Endothelial cell of umbilical vein (primary cell): ENCODE measurements at regions not wholly inside any gene's neighbourhood (a gene's known extent, or its start where the extent isn't known, plus 50 kb on each side); places are given as distances from the start of the nearest gene placed in this dataset.

Experiments
- BruUV-seq: library from RNA; stranded (reverse); fragments of 400-500 nt; replicated peaks from 2 replicates; lab custom pipeline; 2021; lab: Mats Ljungman, UMichigan
- CTCF ChIA-PET: fragments of 300-600, 350-600 bp; sonication (Branson Sonifier 250); formaldehyde crosslinking; loops from one replicate; lab custom pipeline; 2021; ENCODE audit warnings: antibody characterized with exemption, inconsistent platforms; lab: Charles Lee
- POLR2A ChIA-PET: fragments of 300-600, 350-600 bp; sonication (Branson Sonifier 250); formaldehyde crosslinking; loops from one replicate; lab custom pipeline; 2021; ENCODE audit warnings: antibody characterized with exemption, inconsistent platforms; lab: Charles Lee
- DNase-seq: peaks from one replicate; pipeline ENCODE4 v3.0.0-alpha.2; 2011; ENCODE audit warnings: low read depth, low spot score
- FAIRE-seq: peaks from 2 replicates; lab custom pipeline; 2011; peaks lifted over from hg19 to GRCh38; lab: Jason Lieb, UNC
- H2AFZ ChIP-seq: 2 replicates; pipeline ENCODE4 v1.6.0; 2012; ENCODE audit warnings: low read depth, low read length, control low read depth, inconsistent platforms
- H3K27ac ChIP-seq: 2 replicates; pipeline ENCODE4 v1.5.1; 2011; ENCODE audit warnings: low read depth, mild to moderate bottlenecking, control low read depth, low read length, moderate library complexity; ENCODE audit not compliant: insufficient read depth
- H3K27me3 ChIP-seq, 2 experiments: 2 replicates each; pipeline versions ENCODE4 v1.6.0 to v1.6.1; 2011; ENCODE audit warnings: low read length in 2 of 2, mixed read lengths in 1 of 2; ENCODE audit not compliant: control insufficient read depth in 2 of 2, insufficient read depth in 2 of 2
- H3K36me3 ChIP-seq, 2 experiments: 2 replicates in 1 of 2; 3 replicates in 1 of 2; pipeline ENCODE4 v1.5.1; 2011; ENCODE audit warnings: low read length in 2 of 2, mild to moderate bottlenecking in 1 of 2, moderate library complexity in 1 of 2; ENCODE audit not compliant: control insufficient read depth in 2 of 2, insufficient read depth in 2 of 2; ENCODE audit errors: extremely low read depth in 1 of 2
- H3K4me1 ChIP-seq: 3 replicates; pipeline ENCODE4 v1.5.1; 2011; ENCODE audit warnings: mild to moderate bottlenecking, low read length; ENCODE audit not compliant: control insufficient read depth, insufficient read depth; ENCODE audit errors: extremely low read depth
- H3K4me2 ChIP-seq: 2 replicates; pipeline ENCODE4 v1.6.1; 2011; ENCODE audit warnings: low read length, control low read depth, mixed read lengths; ENCODE audit not compliant: insufficient read depth
- H3K4me3 ChIP-seq, 3 experiments: fragments of 200-600 bp in 1 of 3; sonication (generic), shearing (Covaris generic) in 1 of 3; replicated peaks in 1 of 3; 2 replicates each; pipeline ENCODE4 v1.5.1; 2011 to 2016; ENCODE audit warnings: control low read depth in 3 of 3, low read length in 3 of 3, mild to moderate bottlenecking in 2 of 3, inconsistent platforms in 1 of 3, low read depth in 1 of 3, moderate library complexity in 1 of 3; ENCODE audit not compliant: insufficient read depth in 1 of 3
- H3K79me2 ChIP-seq: 2 replicates; pipeline ENCODE4 v1.6.0; 2012; ENCODE audit warnings: low read length, inconsistent platforms; ENCODE audit not compliant: control insufficient read depth, insufficient read depth
- H3K9ac ChIP-seq: replicated peaks from 2 replicates; pipeline ENCODE3; 2011; ENCODE audit warnings: low read length, control low read depth; ENCODE audit not compliant: insufficient read depth; ENCODE audit errors: extremely low read depth
- H3K9me1 ChIP-seq: replicated peaks from 3 replicates; pipeline ENCODE4 v1.6.0; 2011; ENCODE audit warnings: mild to moderate bottlenecking, low read length; ENCODE audit not compliant: control insufficient read depth, insufficient read depth; ENCODE audit errors: extremely low read depth
- H3K9me3 ChIP-seq: replicated peaks from 2 replicates; pipeline ENCODE4 v1.5.1; 2012; ENCODE audit warnings: low read length, inconsistent platforms; ENCODE audit not compliant: control insufficient read depth, insufficient read depth
- H4K20me1 ChIP-seq: replicated peaks from 2 replicates; pipeline ENCODE3; 2011; ENCODE audit warnings: mild to moderate bottlenecking, low read length; ENCODE audit not compliant: control insufficient read depth, insufficient read depth; ENCODE audit errors: extremely low read depth
- CTCF ChIP-seq, 2 donors: IDR thresholded peaks; 1 replicate in 1 of 2; 2 replicates in 1 of 2; pipeline ENCODE4 v1.5.1; 2011; ENCODE audit warnings: low read length in 2 of 2, mild to moderate bottlenecking in 2 of 2, moderate library complexity in 2 of 2, control low read depth in 1 of 2, inconsistent platforms in 1 of 2, low read depth in 1 of 2; ENCODE audit not compliant: insufficient read depth in 1 of 2; ENCODE audit errors: extremely low read depth in 1 of 2
- EZH2 ChIP-seq: IDR thresholded peaks from 2 replicates; pipeline ENCODE4 v1.6.1; 2012; ENCODE audit warnings: borderline replicate concordance, low read depth, mild to moderate bottlenecking, moderate library complexity, low read length, inconsistent platforms; ENCODE audit not compliant: severe bottlenecking
- FOS ChIP-seq: IDR thresholded peaks from 2 replicates; pipeline ENCODE4 v1.6.1; 2011; ENCODE audit warnings: mild to moderate bottlenecking, low read length, moderate library complexity, borderline replicate concordance; ENCODE audit not compliant: insufficient read depth
- GATA2 ChIP-seq: IDR thresholded peaks from 2 replicates; pipeline ENCODE4 v1.7.0; 2011; ENCODE audit warnings: low read depth, mild to moderate bottlenecking, moderate library complexity, mixed read lengths, low read length; ENCODE audit not compliant: insufficient read length, insufficient read depth
- JUN ChIP-seq: IDR thresholded peaks from 2 replicates; pipeline ENCODE4 v1.6.1; 2011; ENCODE audit warnings: borderline replicate concordance, low read depth; ENCODE audit not compliant: insufficient read length, insufficient read depth
- MAX ChIP-seq: IDR thresholded peaks from 2 replicates; pipeline ENCODE4 v1.6.1; 2011; ENCODE audit not compliant: insufficient read depth, insufficient read length
- MYC ChIP-seq: IDR thresholded peaks from one replicate; pipeline ENCODE4 v1.6.1; 2011; ENCODE audit warnings: mild to moderate bottlenecking, low read depth, low read length
- POLR2A ChIP-seq: IDR thresholded peaks from 2 replicates; pipeline ENCODE4 v1.6.1; 2012; ENCODE audit warnings: low read depth, mild to moderate bottlenecking, control low read depth, low read length
- POLR2AphosphoS5 ChIP-seq: IDR thresholded peaks from 2 replicates; pipeline ENCODE4 v1.6.1; 2012; ENCODE audit warnings: low read depth, mild to moderate bottlenecking, control low read depth, low read length, moderate library complexity; ENCODE audit not compliant: insufficient read depth
- dilution Hi-C: fragments of 300-500 bp; cut with MboI; formaldehyde crosslinking; loops from one replicate; pipeline ENCODE4 v1.15.0; 2019; ENCODE audit warnings: low sequenced_read_pairs; ENCODE audit not compliant: extremely low pct_ligation_motif_present
- intact Hi-C: fragments of 100-400 bp; cut with micrococcal nuclease; formaldehyde crosslinking; loops from one replicate; pipeline ENCODE4 v1.10.0; 2022

GRCh38 chr5:115396688-115397087, 100.2 kb upstream of the CCDC112 start:
- H3K4me1 ChIP-seq, result no peaks in the 10 kb centered on the region
- CTCF ChIA-PET, result no interaction called here
- H3K9ac ChIP-seq, result no peak overlapping the region
- no peak overlapping the region for H2AFZ ChIP-seq
- dilution Hi-C loops (no loop called here), intact Hi-C loops (no loop called here)
- H3K9me3 ChIP-seq, result no peaks in the 10 kb centered on the region
- H3K4me3 ChIP-seq, result no peak overlapping the region
- H4K20me1 ChIP-seq, result no peaks in the 10 kb centered on the region
- FAIRE-seq (peak; percentile 42), DNase-seq (no peak)
- H3K27ac ChIP-seq, result no peak overlapping the region
- no peak overlapping the region for H3K4me2 ChIP-seq
- no TSS peak for BruUV-seq
- no peaks in the 10 kb centered on the region for H3K9me1 ChIP-seq
- POLR2A ChIA-PET, result no interaction called here
- no peaks in the 10 kb centered on the region for H3K79me2 ChIP-seq
- no peaks in the 10 kb centered on the region for H3K36me3 ChIP-seq
- TF ChIP-seq MYC, result no peak
- TF ChIP-seq MAX, result no peak
- H3K27me3 ChIP-seq, result no peaks in the 10 kb centered on the region

- no peak for DNase-seq
- H3K9me1 ChIP-seq, result no peaks in the 10 kb centered on the region
- ChIA-PET CTCF (no interaction called here), POLR2A (no interaction called here)
- H3K9ac ChIP-seq, result no peak overlapping the region
- H2AFZ ChIP-seq, result no peak overlapping the region
- H4K20me1 ChIP-seq, result no peaks in the 10 kb centered on the region
- no peak overlapping the region for H3K27ac ChIP-seq
- H3K27me3 ChIP-seq, result no peaks in the 10 kb centered on the region
- H3K4me2 ChIP-seq, result no peak overlapping the region
- TF ChIP-seq MAX (no peak), POLR2A (no peak), POLR2AphosphoS5 (no peak), MYC (no peak), CTCF (IDR thresholded peaks at IDR 0.05; ENCODE audit: extremely low read depth in 1 of 2, insufficient read depth in 1 of 2, low read depth in 1 of 2, low read length in 2 of 2) (no peak), GATA2 (no peak), FOS (no peak), EZH2 (no peak), JUN (no peak)
- FAIRE-seq, result no peak
- no peaks in the 10 kb centered on the region for H3K9me3 ChIP-seq
- no TSS peak for BruUV-seq
- no peaks in the 10 kb centered on the region for H3K79me2 ChIP-seq
- dilution Hi-C loops, result no loop called here
- no peaks in the 10 kb centered on the region for H3K4me1 ChIP-seq
- no peak overlapping the region for H3K4me3 ChIP-seq
- H3K36me3 ChIP-seq, result no peaks in the 10 kb centered on the region
- intact Hi-C loops, result no loop called here
Measured at GRCh38 chr5:115396081-115396480, 99.6 kb upstream of the CCDC112 start.
